GM18519 (cell line): ENCODE measurements at regions not wholly inside any gene's neighbourhood (a gene's known extent, or its start where the extent isn't known, plus 50 kb on each side); places are given as distances from the start of the nearest gene placed in this dataset.

Experiments
- ATAC-seq: cut with Tn5 transposase; IDR thresholded peaks from one replicate; pipeline ENCODE4 v1.9.1; 2021; ENCODE audit warnings: mild to moderate bottlenecking, moderate library complexity; ENCODE audit not compliant: unreplicated experiment, low FRiP score

GRCh38 chr5:51734677-51735076, 351.4 kb downstream of the ISL1 start:
- ATAC-seq = no peak

DNA sequence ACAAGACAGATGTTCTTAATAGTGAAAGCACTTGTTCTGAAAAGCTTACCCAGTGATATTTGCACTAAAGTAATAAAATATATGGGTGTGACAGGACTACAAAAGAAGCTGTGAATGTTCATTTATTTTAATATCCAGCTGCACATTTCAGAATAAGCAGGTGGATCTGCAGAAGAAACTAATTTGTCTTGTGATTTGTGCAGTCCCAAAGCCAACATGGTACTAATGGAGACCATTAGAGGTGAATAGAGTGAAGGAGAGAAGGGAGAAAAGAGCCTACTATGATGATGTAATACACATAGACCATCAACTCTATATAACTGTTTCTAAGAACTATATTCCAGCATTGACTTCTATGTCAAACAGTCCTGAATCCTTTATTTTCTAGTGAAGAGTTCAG, 362.8 kb downstream of the ISL1 start:
- ATAC-seq = no peak

DNA sequence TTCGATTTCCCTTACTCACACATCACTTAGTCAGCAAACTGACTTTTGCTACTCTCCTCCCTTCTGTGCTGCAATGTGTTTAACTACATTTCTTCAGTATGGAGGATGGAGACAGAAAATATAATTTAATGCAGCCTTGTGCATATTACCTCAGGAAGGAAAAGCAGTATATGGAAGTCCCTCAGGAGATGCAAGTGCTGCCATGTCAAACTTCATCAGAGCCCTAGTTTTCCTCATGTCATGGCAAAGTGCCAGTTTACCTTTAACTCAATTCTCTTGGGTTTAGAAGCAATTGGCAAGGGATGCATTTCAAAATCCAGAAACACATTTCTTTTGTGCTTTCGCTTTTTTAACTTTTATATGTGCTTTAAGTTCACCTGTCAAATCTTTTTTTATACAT, 365.4 kb downstream of the ISL1 start:
- ATAC-seq = no peak
